ENCODE measurements at regions not wholly inside any gene's neighbourhood (a gene's known extent, or its start where the extent isn't known, plus 50 kb on each side); places are given as distances from the start of the nearest gene placed in this dataset.

- no peak for TF ChIP-seq CTCF (IDR thresholded peaks at IDR 0.05)
- no peak for TF ChIP-seq POLR2A (IDR thresholded peaks at IDR 0.05)
- no peaks in the 10 kb centered on the region for H3K9me3 ChIP-seq
Measured at GRCh38 chr1:20417581-20417980, 68.4 kb downstream of the CAMK2N1 start.

GRCh38 chr1:20416706-20417105 lies 69.3 kb downstream of the CAMK2N1 start:
- intact Hi-C loops (cut with DNase I): no loop called here
- TF ChIP-seq POLR2A (IDR thresholded peaks at IDR 0.05): no peak
- no peak for TF ChIP-seq POLR2AphosphoS5 (IDR thresholded peaks at IDR 0.05)
- no peak for TF ChIP-seq CTCF (IDR thresholded peaks at IDR 0.05)
- WGBS: 85% methylated on average over 3 of the region's 3 CpGs

More at GRCh38 chr1:20417581-20417980, 68.4 kb downstream of the CAMK2N1 start:
- Histone ChIP-seq H3K27ac (no peak overlapping the region), H3K4me1 (replicated peaks) (no peaks in the 10 kb centered on the region), H3K27me3 (replicated peaks; ENCODE audit: insufficient read depth) (no peaks in the 10 kb centered on the region), H3K4me3 (no peak overlapping the region), H3K36me3 (no peaks in the 10 kb centered on the region)
- no peak for DNase-seq (ENCODE audit: low spot score)
- WGBS: 89% methylated on average over 8 of the region's 8 CpGs
- intact Hi-C loops (cut with DNase I): no loop called here

GRCh38 chr1:20413776-20414140 lies 72.3 kb downstream of the CAMK2N1 start:
- no peak for TF ChIP-seq POLR2AphosphoS5 (IDR thresholded peaks at IDR 0.05)
- no peak for TF ChIP-seq POLR2A (IDR thresholded peaks at IDR 0.05)
- no peak for TF ChIP-seq CTCF (IDR thresholded peaks at IDR 0.05)
- H3K9me3 ChIP-seq: no peaks in the 10 kb centered on the region
- intact Hi-C loops (cut with DNase I): no loop called here

More at GRCh38 chr1:20416706-20417105, 69.3 kb downstream of the CAMK2N1 start:
- Histone ChIP-seq H3K9me3 (no peaks in the 10 kb centered on the region), H3K36me3 (no peaks in the 10 kb centered on the region), H3K4me3 (no peak overlapping the region), H3K4me1 (replicated peaks) (no peaks in the 10 kb centered on the region), H3K27me3 (replicated peaks; ENCODE audit: insufficient read depth) (no peaks in the 10 kb centered on the region), H3K27ac (no peak overlapping the region)
- DNase-seq (ENCODE audit: low spot score): no peak

GRCh38 chr1:20413136-20413775 lies 72.8 kb downstream of the CAMK2N1 start:
- H3K36me3 ChIP-seq: no peaks in the 10 kb centered on the region
- H3K4me3 ChIP-seq: no peak overlapping the region
- no peaks in the 10 kb centered on the region for H3K4me1 ChIP-seq (replicated peaks)
- no peak for TF ChIP-seq CTCF (IDR thresholded peaks at IDR 0.05)
- TF ChIP-seq POLR2A (IDR thresholded peaks at IDR 0.05): no peak
- TF ChIP-seq POLR2AphosphoS5 (IDR thresholded peaks at IDR 0.05): no peak
- no peaks in the 10 kb centered on the region for H3K27me3 ChIP-seq (replicated peaks; ENCODE audit: insufficient read depth)
- no peak overlapping the region for H3K27ac ChIP-seq
- intact Hi-C loops (cut with DNase I): no loop called here
- no peak for DNase-seq (ENCODE audit: low spot score)
- WGBS: 52% methylated on average over 11 of the region's 11 CpGs
- H3K9me3 ChIP-seq: no peaks in the 10 kb centered on the region

More at GRCh38 chr1:20413776-20414140, 72.3 kb downstream of the CAMK2N1 start:
- Histone ChIP-seq H3K4me3 (no peak overlapping the region), H3K4me1 (replicated peaks) (no peaks in the 10 kb centered on the region), H3K36me3 (no peaks in the 10 kb centered on the region), H3K27ac (no peak overlapping the region), H3K27me3 (replicated peaks; ENCODE audit: insufficient read depth) (no peaks in the 10 kb centered on the region)
- DNase-seq (ENCODE audit: low spot score): no peak
- 84% methylated on average over 3 of the region's 3 CpGs for WGBS

All from prostate gland (tissue), 2 donors.